Lower lobe of right lung (tissue), 2 donors: ENCODE measurements at regions not wholly inside any gene's neighbourhood (a gene's known extent, or its start where the extent isn't known, plus 50 kb on each side); places are given as distances from the start of the nearest gene placed in this dataset.

ENCODE experiments used
- ATAC-seq, 2 donors: fragments of 200-7000 bp; cut with Tn5 transposase; one replicate each; pipeline ENCODE4 v1.9.1; 2020 to 2022; ENCODE audit warnings: mild to moderate bottlenecking in 2 of 2, moderate library complexity in 2 of 2
- DNase-seq: peaks from one replicate; pipeline ENCODE4 v3.0.0-alpha.2; 2020
- H3K27ac ChIP-seq: fragments of 200-600 bp; one replicate; pipeline ENCODE4 v1.8.0; 2022
- H3K27me3 ChIP-seq: fragments of 200-600 bp; one replicate; pipeline ENCODE4 v1.8.0; 2022; ENCODE audit warnings: low read depth
- H3K36me3 ChIP-seq: fragments of 200-600 bp; one replicate; pipeline ENCODE4 v1.8.0; 2022; ENCODE audit warnings: mild to moderate bottlenecking
- H3K4me1 ChIP-seq: fragments of 200-600 bp; one replicate; pipeline ENCODE4 v1.8.0; 2022
- H3K4me3 ChIP-seq: fragments of 200-600 bp; one replicate; pipeline ENCODE4 v1.8.0; 2022; ENCODE audit warnings: mild to moderate bottlenecking
- H3K9me3 ChIP-seq: fragments of 200-600 bp; one replicate; pipeline ENCODE4 v1.8.0; 2022
- intact Hi-C: fragments of 100-400 bp; cut with DNase I; formaldehyde crosslinking; loops from one replicate; pipeline ENCODE4 v1.11.0; 2022
- TF ChIP-seq, protein P1 (sequence below): fragments of 200-600 bp; IDR thresholded peaks from one replicate; pipeline ENCODE4 v1.8.0; 2022; ENCODE audit warnings: antibody characterized with exemption, mild to moderate bottlenecking
- donor health status: DM: no; HTN: yes; CAD: no; lungs with severe emphysema.

- TF ChIP-seq, protein P1, sequence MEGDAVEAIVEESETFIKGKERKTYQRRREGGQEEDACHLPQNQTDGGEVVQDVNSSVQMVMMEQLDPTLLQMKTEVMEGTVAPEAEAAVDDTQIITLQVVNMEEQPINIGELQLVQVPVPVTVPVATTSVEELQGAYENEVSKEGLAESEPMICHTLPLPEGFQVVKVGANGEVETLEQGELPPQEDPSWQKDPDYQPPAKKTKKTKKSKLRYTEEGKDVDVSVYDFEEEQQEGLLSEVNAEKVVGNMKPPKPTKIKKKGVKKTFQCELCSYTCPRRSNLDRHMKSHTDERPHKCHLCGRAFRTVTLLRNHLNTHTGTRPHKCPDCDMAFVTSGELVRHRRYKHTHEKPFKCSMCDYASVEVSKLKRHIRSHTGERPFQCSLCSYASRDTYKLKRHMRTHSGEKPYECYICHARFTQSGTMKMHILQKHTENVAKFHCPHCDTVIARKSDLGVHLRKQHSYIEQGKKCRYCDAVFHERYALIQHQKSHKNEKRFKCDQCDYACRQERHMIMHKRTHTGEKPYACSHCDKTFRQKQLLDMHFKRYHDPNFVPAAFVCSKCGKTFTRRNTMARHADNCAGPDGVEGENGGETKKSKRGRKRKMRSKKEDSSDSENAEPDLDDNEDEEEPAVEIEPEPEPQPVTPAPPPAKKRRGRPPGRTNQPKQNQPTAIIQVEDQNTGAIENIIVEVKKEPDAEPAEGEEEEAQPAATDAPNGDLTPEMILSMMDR: no peak
- Histone ChIP-seq H3K4me1 (no peaks in the 10 kb centered on the region), H3K27ac (no peak overlapping the region), H3K36me3 (no peaks in the 10 kb centered on the region), H3K9me3 (no peaks in the 10 kb centered on the region), H3K4me3 (no peak overlapping the region), H3K27me3 (no peaks in the 10 kb centered on the region)
- intact Hi-C loops: no loop called here
- DNase-seq: no peak
- no peak for ATAC-seq
These were observed 112.1 kb upstream of the AGBL1 start for GRCh38 chr15:85967553-85967952.

- no peak for DNase-seq
- intact Hi-C loops: no loop called here
- Histone ChIP-seq H3K4me3 (no peak overlapping the region), H3K9me3 (no peaks in the 10 kb centered on the region), H3K4me1 (no peaks in the 10 kb centered on the region), H3K27me3 (no peaks in the 10 kb centered on the region), H3K36me3 (no peaks in the 10 kb centered on the region), H3K27ac (no peak overlapping the region)
- TF ChIP-seq, protein P1: no peak
- no peak for ATAC-seq
These were observed 106.7 kb upstream of the AGBL1 start for GRCh38 chr15:85972805-85973540.

DNA sequence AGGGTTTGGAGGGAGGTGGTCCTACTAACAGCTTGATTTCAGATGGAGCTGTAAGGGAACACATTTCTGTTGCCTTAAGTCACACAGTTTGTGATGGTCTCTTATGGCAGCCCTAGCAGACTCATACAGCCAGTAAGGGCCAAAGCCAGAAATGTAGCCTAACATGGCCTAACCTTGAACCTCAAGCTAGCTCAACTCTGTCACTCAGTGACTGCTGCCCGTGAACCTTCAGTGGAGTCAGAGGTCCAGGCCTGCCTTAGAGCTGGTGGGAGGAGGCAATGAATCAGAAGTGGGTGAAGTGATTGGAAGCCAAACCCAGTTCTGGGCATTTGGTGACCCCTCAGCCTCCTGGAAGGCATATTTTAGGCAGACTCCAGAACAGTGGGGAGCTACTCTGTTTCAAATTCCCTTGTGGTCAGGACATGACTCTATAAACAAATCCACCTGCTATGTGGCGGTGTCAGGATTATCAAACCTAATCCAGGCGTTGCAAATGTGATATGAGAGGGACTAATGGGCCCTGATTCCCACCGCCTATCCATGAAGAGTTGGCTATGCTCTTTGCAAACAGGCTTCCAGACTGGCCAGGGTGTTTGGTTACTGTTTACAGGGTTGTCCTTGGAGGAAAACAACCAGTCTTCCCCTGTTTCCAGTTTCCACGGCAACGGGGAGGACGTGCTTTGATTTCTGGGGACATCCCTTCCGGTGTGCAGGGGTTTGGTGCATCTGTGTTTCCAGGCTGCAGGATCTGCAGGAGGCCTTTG, 105.9 kb upstream of the AGBL1 start:
- intact Hi-C loops: no loop called here
- TF ChIP-seq, protein P1: no peak
- no peaks in the 10 kb centered on the region for H3K27me3 ChIP-seq

DNA sequence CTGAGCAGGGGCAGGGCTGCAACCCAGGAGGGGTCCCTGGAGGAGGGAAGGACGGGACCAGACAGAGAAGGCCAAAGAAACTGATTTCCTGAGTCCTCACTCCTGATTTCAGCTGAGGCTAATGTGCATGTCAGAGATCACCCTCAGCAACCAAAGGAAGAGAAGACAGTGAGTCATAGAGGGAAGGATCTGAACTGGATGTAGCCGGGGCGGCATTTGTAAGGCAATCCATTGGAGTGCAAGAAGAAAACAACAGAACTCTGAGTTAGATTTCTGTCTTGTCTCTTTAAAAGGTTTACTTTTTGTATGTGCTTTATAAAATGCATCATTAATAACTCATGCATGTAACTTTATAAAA, 105.3 kb upstream of the AGBL1 start:
- H3K9me3 ChIP-seq: no peaks in the 10 kb centered on the region
- TF ChIP-seq, protein P1: no peak
- no peaks in the 10 kb centered on the region for H3K4me1 ChIP-seq
- H3K4me3 ChIP-seq: no peak overlapping the region
- no peaks in the 10 kb centered on the region for H3K36me3 ChIP-seq
- intact Hi-C loops: no loop called here
- DNase-seq (no peak), ATAC-seq (no peak)
- no peaks in the 10 kb centered on the region for H3K27me3 ChIP-seq
- no peak overlapping the region for H3K27ac ChIP-seq

More for the DNA sequence above, 105.9 kb upstream of the AGBL1 start:
- no peak for ATAC-seq
- Histone ChIP-seq H3K4me1 (no peaks in the 10 kb centered on the region), H3K9me3 (no peaks in the 10 kb centered on the region), H3K36me3 (no peaks in the 10 kb centered on the region), H3K4me3 (no peak overlapping the region), H3K27ac (no peak overlapping the region)
- no peak for DNase-seq

DNA sequence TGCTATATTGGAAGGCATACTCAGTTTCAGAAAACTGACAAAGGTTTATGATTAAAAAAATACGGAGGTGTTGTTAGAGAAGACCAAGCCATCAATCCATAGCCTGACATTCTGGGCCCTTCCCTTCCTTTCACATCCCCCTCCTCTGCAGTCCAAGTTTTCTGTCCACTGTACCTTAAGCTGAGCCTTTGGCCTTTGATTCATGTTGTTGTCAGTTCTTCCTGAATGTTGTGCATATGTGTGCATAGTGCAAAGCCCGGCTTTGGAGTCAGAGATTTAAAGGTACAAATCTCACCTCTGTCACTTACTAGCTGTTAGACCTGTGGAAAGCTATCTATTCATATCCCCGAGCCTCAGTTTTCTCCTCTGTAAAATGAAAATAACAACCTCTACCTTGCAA, 104.9 kb upstream of the AGBL1 start:
- DNase-seq (no peak), ATAC-seq (no peak)
- no peak overlapping the region for H3K4me3 ChIP-seq
- H3K4me1 ChIP-seq: no peaks in the 10 kb centered on the region
- no peaks in the 10 kb centered on the region for H3K36me3 ChIP-seq
- no peak overlapping the region for H3K27ac ChIP-seq
- intact Hi-C loops: no loop called here
- H3K9me3 ChIP-seq: no peaks in the 10 kb centered on the region
- no peaks in the 10 kb centered on the region for H3K27me3 ChIP-seq
- TF ChIP-seq, protein P1: no peak
